Left lobe of liver (tissue), 2 donors: ENCODE measurements at regions not wholly inside any gene's neighbourhood (a gene's known extent, or its start where the extent isn't known, plus 50 kb on each side); places are given as distances from the start of the nearest gene placed in this dataset.

Source experiments
- ATAC-seq: fragments of 200-7000 bp; cut with Tn5 transposase; one replicate; pipeline ENCODE4 v1.9.1; 2020; ENCODE audit warnings: mild to moderate bottlenecking, moderate library complexity
- DNase-seq: peaks from one replicate; pipeline ENCODE4 v3.0.0-alpha.2; 2020; ENCODE audit warnings: low spot score
- donor health status: DM: no; HTN: no; CAD: no; lungs with moderate emphysema.
- donor health status: DM: no; HTN: yes; CAD: no.

DNA sequence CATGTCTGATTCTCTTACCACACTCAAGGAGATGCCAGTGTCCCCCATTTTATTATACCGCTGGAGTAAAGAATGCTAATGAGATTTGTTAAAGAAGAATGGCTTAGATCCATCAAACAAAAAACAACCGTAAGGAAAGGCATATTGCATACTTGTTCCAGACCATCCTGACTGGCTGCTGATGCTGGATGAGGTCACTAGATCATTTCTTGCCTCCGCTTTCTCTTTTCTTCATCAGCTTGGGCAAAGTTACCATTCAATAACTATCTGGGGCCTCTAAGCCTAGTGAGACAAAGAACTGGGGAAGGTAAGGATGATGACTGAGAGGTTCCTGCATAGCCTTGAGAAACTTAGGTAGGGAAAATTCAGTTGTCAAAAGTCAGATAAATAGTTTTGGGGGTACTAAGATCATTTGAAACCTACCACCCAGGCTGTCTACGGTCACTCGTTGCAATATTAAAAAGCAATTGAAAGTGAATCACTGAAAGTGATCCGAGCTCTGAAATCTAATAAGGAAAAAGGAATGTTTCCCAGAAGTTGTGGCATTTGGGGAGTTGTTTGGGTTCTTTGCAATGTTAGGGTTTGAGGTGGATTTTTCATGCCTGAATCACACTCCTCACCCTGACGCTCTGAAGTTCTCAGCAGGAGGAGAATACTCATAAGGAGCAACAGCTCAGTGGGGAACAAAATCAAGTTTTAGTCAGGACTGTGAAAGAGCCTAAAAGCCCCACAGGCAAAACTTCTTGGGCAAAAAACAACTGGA, 176.8 kb downstream of the HHIPL2 start:
- ATAC-seq (no peak), DNase-seq (no peak)

DNA sequence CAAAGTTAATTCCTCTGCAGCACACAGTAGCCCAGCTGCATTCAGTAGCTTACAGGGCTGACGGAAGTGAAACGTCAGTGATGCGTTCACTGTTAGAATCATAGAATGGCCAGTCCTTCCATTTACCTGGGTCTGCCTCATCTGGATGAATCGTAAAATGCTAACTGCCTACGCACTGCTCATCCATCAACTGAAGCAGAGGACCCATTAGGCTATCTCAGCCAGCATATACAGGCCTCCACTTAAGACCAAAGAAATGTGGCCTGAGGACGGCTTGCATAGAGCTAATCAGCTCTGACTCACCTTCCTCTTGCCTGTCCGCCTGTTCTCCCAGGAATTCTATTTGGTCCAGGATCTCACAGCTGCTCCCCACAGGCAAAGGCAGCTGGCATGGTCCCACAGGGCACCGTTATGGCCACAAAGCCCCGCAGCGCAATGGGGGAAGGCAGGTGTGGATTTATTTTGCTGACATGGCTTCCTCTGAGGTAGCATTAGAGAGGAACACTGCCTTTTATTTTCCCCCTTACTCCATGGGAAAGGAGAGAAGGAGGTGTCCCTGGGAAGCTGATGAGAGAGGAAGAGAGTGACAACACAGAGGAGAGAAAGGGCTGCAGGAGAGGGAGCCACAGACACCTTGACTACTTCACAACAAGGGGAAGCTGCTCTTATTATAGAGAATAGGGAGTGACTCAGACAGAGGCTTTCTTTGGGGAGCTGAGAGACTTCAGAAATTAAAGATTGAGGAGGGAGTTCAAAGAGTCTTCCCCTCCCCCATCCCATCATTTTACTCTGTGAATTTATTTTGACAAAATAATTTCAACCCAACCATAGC, 177.6 kb downstream of the HHIPL2 start:
- DNase-seq (no peak), ATAC-seq (no peak)

DNA sequence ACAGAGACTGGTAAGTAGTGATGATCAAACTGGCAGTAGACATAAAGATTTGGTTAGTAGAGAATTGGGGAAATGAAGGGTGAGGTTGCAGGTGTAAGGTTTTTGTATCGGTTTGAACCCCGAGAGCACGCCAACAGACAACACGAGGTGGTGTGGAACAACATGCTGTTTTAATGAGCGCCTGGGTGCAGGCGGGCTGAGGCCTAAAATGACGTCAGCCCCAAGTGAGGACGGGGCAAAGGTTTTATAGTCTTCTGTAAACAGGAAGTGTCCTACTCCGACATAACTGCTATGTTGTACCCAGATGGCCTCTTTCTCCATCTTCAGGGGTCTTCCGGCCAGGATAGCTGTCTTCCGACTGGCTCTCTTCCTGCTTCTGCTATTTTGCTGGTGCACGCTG, 178.8 kb downstream of the HHIPL2 start:
- no peak for ATAC-seq
- no peak for DNase-seq

DNA sequence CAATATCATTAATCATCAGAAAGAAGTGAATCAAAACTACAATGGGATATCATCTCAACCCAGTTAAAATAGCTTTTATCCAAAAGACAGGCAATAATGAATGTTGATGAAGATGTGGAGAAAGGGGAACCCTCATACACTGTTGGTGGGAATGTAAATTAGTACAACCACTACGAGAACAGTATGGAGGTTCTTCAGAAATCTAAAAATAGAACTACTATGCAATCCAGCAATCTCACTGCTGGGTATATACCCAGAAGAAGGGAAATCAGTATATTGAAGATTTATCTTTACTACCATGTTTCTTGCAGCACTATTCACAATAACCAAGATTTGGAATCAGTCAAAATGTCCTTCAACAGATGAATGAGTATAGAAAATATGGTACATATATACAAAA, 189.8 kb downstream of the HHIPL2 start:
- no peak for ATAC-seq
- DNase-seq, result no peak

GRCh38 chr1:222357252-222357651, 190.7 kb downstream of the HHIPL2 start:
- no peak for ATAC-seq
- DNase-seq, result no peak

DNA sequence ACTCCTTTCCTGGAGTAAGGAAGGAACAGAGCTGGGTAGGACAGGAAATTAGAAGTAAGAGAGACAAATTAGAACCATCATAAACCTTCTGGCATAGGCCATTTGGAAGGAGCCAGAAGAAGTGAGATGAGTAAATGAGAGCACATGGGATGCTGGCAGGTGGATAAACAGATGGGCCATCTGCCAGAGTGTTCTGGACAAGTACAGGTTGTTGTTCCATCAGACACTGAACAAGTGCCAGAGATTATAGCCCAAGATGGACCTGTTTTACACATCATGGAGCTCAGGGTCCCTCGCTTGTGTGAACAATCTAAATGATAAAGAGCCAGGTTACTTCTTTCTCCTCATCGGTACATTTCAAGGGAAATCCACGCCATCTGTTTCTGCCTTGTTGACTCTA, 200.3 kb downstream of the HHIPL2 start:
- ATAC-seq, result no peak
- no peak for DNase-seq

GRCh38 chr1:222346955-222347354, 200.9 kb downstream of the HHIPL2 start:
- ATAC-seq, result no peak
- no peak for DNase-seq

GRCh38 chr1:222339376-222339947, 208.4 kb downstream of the HHIPL2 start:
- DNase-seq (no peak), ATAC-seq (no peak)

- DNase-seq (no peak), ATAC-seq (no peak)
Measured at GRCh38 chr1:222335586-222335985, 212.3 kb downstream of the HHIPL2 start.

- DNase-seq (no peak), ATAC-seq (no peak)
Measured at GRCh38 chr1:222334026-222334680, 213.8 kb downstream of the HHIPL2 start.

GRCh38 chr1:222331765-222332164, 216.1 kb downstream of the HHIPL2 start:
- DNase-seq (no peak), ATAC-seq (no peak)

- ATAC-seq (no peak), DNase-seq (no peak)
Measured at GRCh38 chr1:222331340-222331739, 216.6 kb downstream of the HHIPL2 start.

GRCh38 chr1:222329493-222330045, 218.3 kb downstream of the HHIPL2 start:
- ATAC-seq (no peak), DNase-seq (no peak)

- DNase-seq (no peak), ATAC-seq (no peak)
Measured at GRCh38 chr1:222326710-222327036, 221.2 kb downstream of the HHIPL2 start.

GRCh38 chr1:222326006-222326709, 221.7 kb downstream of the HHIPL2 start:
- DNase-seq, result no peak
- no peak for ATAC-seq

- no peak for ATAC-seq
- DNase-seq, result no peak
Measured at GRCh38 chr1:222325506-222325905, 222.4 kb downstream of the HHIPL2 start.

GRCh38 chr1:222314839-222315238, 233.1 kb downstream of the HHIPL2 start:
- no peak for ATAC-seq
- DNase-seq, result no peak

- DNase-seq (no peak), ATAC-seq (peak; percentile 69)
Measured at GRCh38 chr1:222310836-222311235, 237.1 kb downstream of the HHIPL2 start.

GRCh38 chr1:222307621-222308020, 240.3 kb downstream of the HHIPL2 start:
- ATAC-seq (no peak), DNase-seq (no peak)

DNA sequence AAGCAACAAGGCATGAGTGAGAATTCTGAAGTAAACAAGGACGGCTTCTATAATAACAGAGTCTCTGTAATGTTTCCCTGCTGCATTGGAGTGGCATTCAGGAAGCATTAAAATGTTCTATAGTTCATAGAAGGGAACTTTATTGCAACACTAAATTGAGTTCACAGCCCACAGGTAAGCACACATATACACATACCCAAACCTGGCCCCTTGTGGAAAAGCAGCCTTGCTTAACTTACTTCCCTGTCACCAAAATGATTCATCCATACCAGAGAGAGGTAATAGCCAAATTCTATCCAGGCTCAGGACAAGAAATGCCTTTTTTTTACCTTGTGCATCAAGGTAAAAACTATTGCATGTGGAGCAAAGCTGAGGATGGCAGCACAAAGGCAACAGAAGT, 241.4 kb downstream of the HHIPL2 start:
- DNase-seq (no peak), ATAC-seq (no peak)

GRCh38 chr1:222306011-222306410, 241.9 kb downstream of the HHIPL2 start:
- DNase-seq (no peak), ATAC-seq (no peak)
